Omental fat pad (tissue), 3 donors: ENCODE measurements at regions not wholly inside any gene's neighbourhood (a gene's known extent, or its start where the extent isn't known, plus 50 kb on each side); places are given as distances from the start of the nearest gene placed in this dataset.

Source experiments
- ATAC-seq: fragments of 150-250 bp; one replicate; pipeline ENCODE4 v1.9.1; 2016; ENCODE audit warnings: mild to moderate bottlenecking, moderate library complexity; ENCODE audit not compliant: low FRiP score
- DNase-seq: peaks from one replicate; pipeline ENCODE4 v3.0.0-alpha.2; 2019; ENCODE audit warnings: low spot score
- CTCF ChIP-seq, 3 donors: fragments of 450-650 bp; IDR thresholded peaks; one replicate each; pipeline ENCODE4 v1.5.1; 2016 to 2017; ENCODE audit warnings: antibody characterized with exemption in 3 of 3, mild to moderate bottlenecking in 3 of 3, moderate library complexity in 2 of 3

GRCh38 chr3:40613306-40613705 lies 88.5 kb downstream of the ZNF621 start:
- no peak for DNase-seq
- ATAC-seq: no peak
- no peak for TF ChIP-seq CTCF (IDR thresholded peaks at IDR 0.05)

- no peak for DNase-seq
- peak; percentile 37 for ATAC-seq
- TF ChIP-seq CTCF (IDR thresholded peaks at IDR 0.05): no peak
These were observed 90.6 kb downstream of the ZNF621 start for GRCh38 chr3:40615110-40615915.

GRCh38 chr3:40615918-40616819 lies 91.4 kb downstream of the ZNF621 start:
- DNase-seq (no peak), ATAC-seq (no peak)
- no peak for TF ChIP-seq CTCF (IDR thresholded peaks at IDR 0.05)

- no peak for TF ChIP-seq CTCF (IDR thresholded peaks at IDR 0.05)
- DNase-seq (no peak), ATAC-seq (no peak)
These were observed 92.3 kb downstream of the ZNF621 start for GRCh38 chr3:40617084-40617483.

- no peak for TF ChIP-seq CTCF (IDR thresholded peaks at IDR 0.05)
- no peak for ATAC-seq
- DNase-seq: no peak
These were observed 93.4 kb downstream of the ZNF621 start for GRCh38 chr3:40618158-40618557.

GRCh38 chr3:40620151-40620550 lies 95.4 kb downstream of the ZNF621 start:
- no peak for TF ChIP-seq CTCF (IDR thresholded peaks at IDR 0.05)
- DNase-seq (no peak), ATAC-seq (no peak)
